Adrenal gland (tissue), 9 donors: ENCODE measurements at regions not wholly inside any gene's neighbourhood (a gene's known extent, or its start where the extent isn't known, plus 50 kb on each side); places are given as distances from the start of the nearest gene placed in this dataset.
"Not testable (repeated sequence)": the region's sequence is repeated elsewhere in the genome, so short reads cannot be mapped to it uniquely, and the experiment has no call there.

Experiments
- DNase-seq, 7 donors: peaks; one replicate each; pipeline ENCODE4 v3.0.0-alpha.2; 2019 to 2020
- H3K27ac ChIP-seq, 5 donors: fragments of 200-600 bp; sonication (generic) in 4 of 5; 1 replicate in 3 of 5; 2 replicates in 2 of 5; pipeline versions ENCODE4 v1.5.1 to v1.8.0; 2016 to 2020; ENCODE audit warnings: mild to moderate bottlenecking in 1 of 5
- H3K27me3 ChIP-seq: fragments of 200-600 bp; 2 replicates; pipeline ENCODE4 v1.8.0; 2021
- H3K36me3 ChIP-seq, 2 donors: fragments of 200-600 bp; replicated peaks in 1 of 2; 1 replicate in 1 of 2; 2 replicates in 1 of 2; pipeline versions ENCODE4 v1.5.1 to v1.8.0; 2018 to 2022
- H3K4me1 ChIP-seq, 2 donors: fragments of 200-600 bp; replicated peaks in 1 of 2; 1 replicate in 1 of 2; 2 replicates in 1 of 2; pipeline versions ENCODE4 v1.5.1 to v1.8.0; 2018 to 2021
- H3K4me3 ChIP-seq, 4 donors: fragments of 200-600 bp; sonication (generic) in 3 of 4; one replicate each; pipeline ENCODE4 v1.5.1; 2016 to 2018
- H3K9me3 ChIP-seq, 3 donors: fragments of 200-600 bp; sonication (generic) in 1 of 3; replicated peaks in 1 of 3; 1 replicate in 2 of 3; 2 replicates in 1 of 3; pipeline versions ENCODE4 v1.5.1 to v1.8.0; 2016 to 2021
- POLR2A ChIP-seq, 2 donors: fragments of 450-650 bp; IDR thresholded peaks; one replicate each; pipeline ENCODE4 v1.6.1; 2017; ENCODE audit warnings: antibody characterized with exemption in 2 of 2, mild to moderate bottlenecking in 2 of 2, moderate library complexity in 1 of 2
- WGBS, 4 donors: extraction: QIAGEN DNeasy Blood & Tissue Kit in 2 of 4; methylation state at CpG; one replicate each; pipeline versions ENCODE4 v1.1.5 to v1.1.7; 2013 to 2017; 5-methylcytosine and 5-hydroxymethylcytosine counted together
- intact Hi-C, 2 donors: fragments of 100-400 bp; cut with DNase I; formaldehyde crosslinking; loops; one replicate each; pipeline versions ENCODE4 v1.14.1 to v1.15.0; 2022 to 2023
- TF ChIP-seq, protein P1 (sequence below), 6 experiments: fragments of 450-650 bp in 4 of 6; fragments of 200-600 bp in 2 of 6; sonication (generic) in 1 of 6; IDR thresholded peaks; 1 replicate in 5 of 6; 2 replicates in 1 of 6; pipeline versions ENCODE4 v1.5.1 to v1.8.0; 2016 to 2021; ENCODE audit warnings: antibody characterized with exemption in 6 of 6, mild to moderate bottlenecking in 2 of 6, moderate library complexity in 1 of 6
- donor health status: healthy with polysubstance abuse.
- donor health status: Bipolar disorder and iron deficiency.
- donor health status: DM: yes; HTN: yes; CAD: no.
- donor health status: DM: no; HTN: no; CAD: no.
- donor health status: DM: no; HTN: no; CAD: no.

DNA sequence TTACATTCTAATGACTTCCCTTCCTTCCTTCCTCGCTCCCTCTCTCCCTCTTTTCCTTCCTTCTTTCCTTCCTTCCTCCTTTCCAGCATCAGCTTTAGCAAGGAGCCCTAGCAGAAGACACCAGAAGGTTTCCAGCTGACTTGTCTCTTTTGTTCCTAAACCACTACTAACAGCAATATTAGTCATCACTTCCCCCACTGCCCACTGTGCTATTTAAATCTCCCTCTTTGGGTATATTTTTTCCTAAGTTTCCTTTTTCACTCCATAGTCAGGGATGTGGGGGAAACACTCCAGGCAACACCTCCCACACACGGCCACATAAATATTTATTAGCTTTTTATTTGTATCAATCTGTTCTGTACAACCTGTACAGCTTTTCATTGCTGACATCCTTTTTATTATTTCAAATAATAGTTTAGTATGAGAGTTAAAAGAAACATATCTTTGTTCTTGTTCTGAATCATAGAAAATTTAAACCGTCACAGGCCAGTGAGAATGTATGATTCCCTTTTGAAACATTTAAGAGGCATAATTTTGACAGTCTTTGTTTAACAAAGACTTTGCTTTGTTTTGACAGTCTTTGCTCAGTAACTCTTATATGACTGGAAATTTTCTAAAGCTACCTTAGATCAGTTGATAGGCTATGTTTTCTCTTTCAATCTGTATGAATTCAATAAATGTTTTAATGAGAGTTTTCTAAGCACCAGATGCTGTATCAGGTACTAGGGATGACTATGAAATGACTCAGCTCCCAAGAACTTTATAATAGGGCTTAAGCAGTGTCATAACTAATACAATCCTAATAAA lies 167.9 kb downstream of the POTEB3 start:
- DNase-seq, H3K27me3 ChIP-seq, H3K27ac ChIP-seq, H3K9me3 ChIP-seq, H3K4me1 ChIP-seq, H3K36me3 ChIP-seq, intact Hi-C loops, H3K4me3 ChIP-seq: not testable (repeated sequence)
- WGBS, 4 donors: 50 to 57% (median 53%) methylated on average over 3 of the region's 3 CpGs

DNA sequence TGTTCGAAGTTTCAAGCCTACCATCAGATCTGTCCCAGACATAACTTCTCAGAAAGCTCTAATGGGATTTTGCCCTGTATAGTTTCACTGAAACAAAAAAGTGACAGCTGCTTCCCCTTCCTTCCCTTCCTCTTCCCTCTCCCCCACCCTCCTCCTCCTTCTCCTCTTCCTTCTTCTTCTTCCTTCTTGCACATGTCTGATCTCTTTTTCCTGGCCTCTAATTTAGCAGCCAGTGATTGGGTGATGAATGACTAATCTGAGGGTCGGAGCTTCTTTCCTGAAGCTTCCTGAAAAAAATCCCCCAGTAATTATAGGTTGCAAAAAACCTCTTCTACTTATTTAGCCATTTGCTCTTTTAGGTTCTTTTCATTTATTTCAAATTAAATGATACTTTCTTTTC lies 168.7 kb downstream of the POTEB3 start:
- Histone ChIP-seq H3K27me3 (no peaks in the 10 kb centered on the region), H3K4me1 (no peaks in the 10 kb centered on the region), H3K36me3 (no peaks in the 10 kb centered on the region), H3K27ac (no peak overlapping the region), H3K4me3 (no peak overlapping the region), H3K9me3 (no peaks in the 10 kb centered on the region)
- TF ChIP-seq, protein P1, sequence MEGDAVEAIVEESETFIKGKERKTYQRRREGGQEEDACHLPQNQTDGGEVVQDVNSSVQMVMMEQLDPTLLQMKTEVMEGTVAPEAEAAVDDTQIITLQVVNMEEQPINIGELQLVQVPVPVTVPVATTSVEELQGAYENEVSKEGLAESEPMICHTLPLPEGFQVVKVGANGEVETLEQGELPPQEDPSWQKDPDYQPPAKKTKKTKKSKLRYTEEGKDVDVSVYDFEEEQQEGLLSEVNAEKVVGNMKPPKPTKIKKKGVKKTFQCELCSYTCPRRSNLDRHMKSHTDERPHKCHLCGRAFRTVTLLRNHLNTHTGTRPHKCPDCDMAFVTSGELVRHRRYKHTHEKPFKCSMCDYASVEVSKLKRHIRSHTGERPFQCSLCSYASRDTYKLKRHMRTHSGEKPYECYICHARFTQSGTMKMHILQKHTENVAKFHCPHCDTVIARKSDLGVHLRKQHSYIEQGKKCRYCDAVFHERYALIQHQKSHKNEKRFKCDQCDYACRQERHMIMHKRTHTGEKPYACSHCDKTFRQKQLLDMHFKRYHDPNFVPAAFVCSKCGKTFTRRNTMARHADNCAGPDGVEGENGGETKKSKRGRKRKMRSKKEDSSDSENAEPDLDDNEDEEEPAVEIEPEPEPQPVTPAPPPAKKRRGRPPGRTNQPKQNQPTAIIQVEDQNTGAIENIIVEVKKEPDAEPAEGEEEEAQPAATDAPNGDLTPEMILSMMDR (IDR thresholded peaks at IDR 0.05): no peak
- TF ChIP-seq POLR2A (IDR thresholded peaks at IDR 0.05): no peak
- intact Hi-C loops: no loop called here
- no peak for DNase-seq
- WGBS, 4 donors: 33 to 64% (median 42%) methylated on average over 2 of the region's 2 CpGs

DNA sequence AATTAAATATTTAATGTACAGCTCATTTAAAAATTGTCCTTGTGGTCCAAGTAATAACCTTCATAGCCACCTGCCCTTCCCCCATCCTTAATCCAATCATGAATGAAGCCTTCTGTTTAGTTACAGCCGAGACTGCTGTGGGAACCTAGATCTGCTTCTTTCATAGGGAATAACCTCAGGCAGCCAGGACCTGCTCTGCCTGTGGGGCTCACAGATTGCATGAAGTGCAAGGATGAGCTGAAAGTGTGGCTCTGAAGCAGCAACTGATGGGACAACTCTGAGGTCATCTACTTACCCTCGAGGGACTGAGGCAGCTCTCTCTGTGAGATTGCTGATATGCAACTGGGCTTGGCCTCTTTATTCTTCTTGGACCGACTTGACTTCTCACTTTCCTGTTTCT lies 169.8 kb downstream of the POTEB3 start:
- intact Hi-C loops: no loop called here
- peak in 1 of 7 donors; percentile 67 for DNase-seq

DNA sequence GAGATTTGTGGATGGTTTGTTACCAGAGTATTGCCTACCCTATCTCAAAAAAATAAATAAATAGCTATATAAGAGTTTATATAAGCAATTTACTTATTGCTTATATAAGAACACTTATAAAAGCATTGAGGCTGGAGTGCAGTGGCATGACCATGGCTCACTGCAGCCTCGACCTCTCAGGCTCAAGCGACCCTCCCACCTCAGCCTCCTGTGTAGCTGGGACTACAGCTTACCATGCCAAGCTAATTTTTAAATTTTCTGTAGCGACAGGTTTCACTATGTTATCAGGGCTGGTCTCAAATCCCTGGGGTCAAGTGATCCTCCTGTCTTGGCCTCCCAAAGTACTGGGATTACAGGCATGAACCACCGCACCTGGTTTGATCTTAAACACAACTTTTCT lies 170.6 kb downstream of the POTEB3 start:
- H3K4me3 ChIP-seq, H3K36me3 ChIP-seq, H3K9me3 ChIP-seq, intact Hi-C loops, H3K27ac ChIP-seq, DNase-seq, H3K27me3 ChIP-seq, H3K4me1 ChIP-seq: not testable (repeated sequence)
- WGBS, 4 donors: 72 to 81% (median 76%) methylated on average over 4 of the region's 4 CpGs

More for the DNA sequence above, 169.8 kb downstream of the POTEB3 start:
- 33 to 55% (median 52%) methylated on average over 3 of the region's 3 CpGs for WGBS, 4 donors
- TF ChIP-seq POLR2A (IDR thresholded peaks at IDR 0.05): no peak
- TF ChIP-seq, protein P1 (IDR thresholded peaks at IDR 0.05): no peak
- H3K9me3 ChIP-seq: no peaks in the 10 kb centered on the region
- H3K36me3 ChIP-seq: no peaks in the 10 kb centered on the region
- H3K27me3 ChIP-seq: no peaks in the 10 kb centered on the region
- H3K27ac ChIP-seq: no peak overlapping the region
- H3K4me3 ChIP-seq: no peak overlapping the region
- no peaks in the 10 kb centered on the region for H3K4me1 ChIP-seq

DNA sequence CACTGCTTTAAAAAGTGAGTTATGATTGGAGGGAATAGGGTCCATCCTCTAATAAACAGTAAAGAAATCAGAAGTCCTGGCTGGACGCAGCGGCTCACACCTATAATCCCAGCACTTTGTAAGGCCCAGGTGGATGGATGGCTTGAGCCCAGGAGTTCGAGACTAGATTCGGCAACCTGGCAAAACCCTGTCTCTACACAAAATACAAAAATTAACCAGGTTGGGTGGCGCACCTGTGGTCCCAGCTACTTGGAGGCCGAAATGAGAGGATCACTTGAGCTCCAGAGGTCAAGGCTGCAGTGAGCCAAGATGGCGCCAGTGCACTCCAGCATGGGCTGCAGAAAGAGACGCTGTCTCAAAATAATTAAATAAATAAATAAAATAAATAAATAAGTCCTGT lies 171.2 kb downstream of the POTEB3 start:
- Histone ChIP-seq H3K36me3 (no peaks in the 10 kb centered on the region), H3K9me3 (no peaks in the 10 kb centered on the region), H3K4me1 (no peaks in the 10 kb centered on the region), H3K27me3 (no peaks in the 10 kb centered on the region), H3K27ac (no peak overlapping the region), H3K4me3 (no peak overlapping the region)
- WGBS, 4 donors: 78 to 86% (median 78%) methylated on average over 8 of the region's 8 CpGs
- TF ChIP-seq, protein P1 (IDR thresholded peaks at IDR 0.05): no peak
- no peak for TF ChIP-seq POLR2A (IDR thresholded peaks at IDR 0.05)
- intact Hi-C loops: no loop called here
- DNase-seq: no peak
